HG02571 (cell line): ENCODE measurements at regions not wholly inside any gene's neighbourhood (a gene's known extent, or its start where the extent isn't known, plus 50 kb on each side); places are given as distances from the start of the nearest gene placed in this dataset.

ENCODE experiments used
- ATAC-seq: cut with Tn5 transposase; IDR thresholded peaks from one replicate; pipeline ENCODE4 v1.9.1; 2021; ENCODE audit warnings: mild to moderate bottlenecking, moderate library complexity; ENCODE audit not compliant: unreplicated experiment

- ATAC-seq: no peak
Measured at GRCh38 chr3:34844323-34844620, 795.1 kb upstream of the ARPP21 start.

GRCh38 chr3:34851137-34851536 is 788.2 kb upstream of the ARPP21 start:
- ATAC-seq: no peak

- ATAC-seq: no peak
Measured at GRCh38 chr3:34852844-34853439, 786.4 kb upstream of the ARPP21 start.

- no peak for ATAC-seq
Measured at GRCh38 chr3:34856081-34856947, 783.0 kb upstream of the ARPP21 start.

GRCh38 chr3:34858067-34858660 is 781.2 kb upstream of the ARPP21 start:
- no peak for ATAC-seq

GRCh38 chr3:34859746-34860145 is 779.6 kb upstream of the ARPP21 start:
- ATAC-seq: no peak

GRCh38 chr3:34862456-34862855 is 776.9 kb upstream of the ARPP21 start:
- ATAC-seq: no peak

GRCh38 chr3:34863485-34863884 is 775.8 kb upstream of the ARPP21 start:
- no peak for ATAC-seq

GRCh38 chr3:34864011-34864410 is 775.3 kb upstream of the ARPP21 start:
- no peak for ATAC-seq

- ATAC-seq: no peak
Measured at GRCh38 chr3:34865346-34865745, 774.0 kb upstream of the ARPP21 start.

- no peak for ATAC-seq
Measured at GRCh38 chr3:34868935-34869334, 770.4 kb upstream of the ARPP21 start.

GRCh38 chr3:34869696-34870095 is 769.6 kb upstream of the ARPP21 start:
- ATAC-seq: no peak

GRCh38 chr3:34872406-34872805 is 766.9 kb upstream of the ARPP21 start:
- no peak for ATAC-seq

- no peak for ATAC-seq
Measured at GRCh38 chr3:34876997-34877396, 762.3 kb upstream of the ARPP21 start.

- ATAC-seq: no peak
Measured at GRCh38 chr3:34878488-34878887, 760.8 kb upstream of the ARPP21 start.

- ATAC-seq: no peak
Measured at GRCh38 chr3:34881026-34881425, 758.3 kb upstream of the ARPP21 start.

GRCh38 chr3:34882764-34883163 is 756.6 kb upstream of the ARPP21 start:
- ATAC-seq: no peak

GRCh38 chr3:34884007-34884406 is 755.3 kb upstream of the ARPP21 start:
- no peak for ATAC-seq

- no peak for ATAC-seq
Measured at GRCh38 chr3:34886443-34886842, 752.9 kb upstream of the ARPP21 start.

- ATAC-seq: no peak
Measured at GRCh38 chr3:34889641-34890040, 749.7 kb upstream of the ARPP21 start.

- no peak for ATAC-seq
Measured at GRCh38 chr3:34890247-34890646, 749.1 kb upstream of the ARPP21 start.

- no peak for ATAC-seq
Measured at GRCh38 chr3:34891941-34892340, 747.4 kb upstream of the ARPP21 start.
